ENCODE measurements at regions not wholly inside any gene's neighbourhood (a gene's known extent, or its start where the extent isn't known, plus 50 kb on each side); places are given as distances from the start of the nearest gene placed in this dataset.

DNA sequence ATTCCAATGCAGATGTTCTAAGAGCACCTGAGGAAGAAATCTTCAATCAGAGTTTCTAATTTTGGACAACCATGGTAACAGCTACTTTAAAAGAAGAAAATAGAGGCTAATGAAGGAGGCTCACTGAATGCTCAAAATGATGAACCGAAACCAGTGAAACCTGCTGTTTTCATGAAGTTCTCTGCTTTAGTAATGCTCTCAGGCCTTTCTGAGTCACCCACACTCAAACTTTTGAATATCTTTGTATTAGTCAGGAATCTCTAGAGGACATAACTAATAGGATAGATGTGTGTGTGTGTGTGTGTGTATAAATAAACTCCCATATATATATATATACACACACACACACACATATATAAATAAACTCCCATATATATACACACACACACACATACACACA, 76.9 kb upstream of the RIT2 start:
- TF ChIP-seq ETV6 (CRISPR knock-in tag; IDR thresholded peaks at IDR 0.05), result no peak
- TF ChIP-seq, protein P1, sequence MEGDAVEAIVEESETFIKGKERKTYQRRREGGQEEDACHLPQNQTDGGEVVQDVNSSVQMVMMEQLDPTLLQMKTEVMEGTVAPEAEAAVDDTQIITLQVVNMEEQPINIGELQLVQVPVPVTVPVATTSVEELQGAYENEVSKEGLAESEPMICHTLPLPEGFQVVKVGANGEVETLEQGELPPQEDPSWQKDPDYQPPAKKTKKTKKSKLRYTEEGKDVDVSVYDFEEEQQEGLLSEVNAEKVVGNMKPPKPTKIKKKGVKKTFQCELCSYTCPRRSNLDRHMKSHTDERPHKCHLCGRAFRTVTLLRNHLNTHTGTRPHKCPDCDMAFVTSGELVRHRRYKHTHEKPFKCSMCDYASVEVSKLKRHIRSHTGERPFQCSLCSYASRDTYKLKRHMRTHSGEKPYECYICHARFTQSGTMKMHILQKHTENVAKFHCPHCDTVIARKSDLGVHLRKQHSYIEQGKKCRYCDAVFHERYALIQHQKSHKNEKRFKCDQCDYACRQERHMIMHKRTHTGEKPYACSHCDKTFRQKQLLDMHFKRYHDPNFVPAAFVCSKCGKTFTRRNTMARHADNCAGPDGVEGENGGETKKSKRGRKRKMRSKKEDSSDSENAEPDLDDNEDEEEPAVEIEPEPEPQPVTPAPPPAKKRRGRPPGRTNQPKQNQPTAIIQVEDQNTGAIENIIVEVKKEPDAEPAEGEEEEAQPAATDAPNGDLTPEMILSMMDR (IDR thresholded peaks at IDR 0.05), result no peak
- no peak for TF ChIP-seq ELF4 (CRISPR knock-in tag; IDR thresholded peaks at IDR 0.05; ENCODE audit: low read depth)
- no peak for TF ChIP-seq ZNF532 (CRISPR knock-in tag; IDR thresholded peaks at IDR 0.05; ENCODE audit: borderline replicate concordance)
- no peak for TF ChIP-seq ZBTB21 (CRISPR knock-in tag; IDR thresholded peaks at IDR 0.05; ENCODE audit: borderline replicate concordance)
- TF ChIP-seq NR1H2 (CRISPR knock-in tag; IDR thresholded peaks at IDR 0.05), result no peak
- TF ChIP-seq, protein P2, sequence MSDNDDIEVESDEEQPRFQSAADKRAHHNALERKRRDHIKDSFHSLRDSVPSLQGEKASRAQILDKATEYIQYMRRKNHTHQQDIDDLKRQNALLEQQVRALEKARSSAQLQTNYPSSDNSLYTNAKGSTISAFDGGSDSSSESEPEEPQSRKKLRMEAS (CRISPR knock-in tag; IDR thresholded peaks at IDR 0.05), result no peak
- no peak for TF ChIP-seq ESRRA (CRISPR knock-in tag; IDR thresholded peaks at IDR 0.05; ENCODE audit: borderline replicate concordance)
- TF ChIP-seq MXD4 (CRISPR knock-in tag; IDR thresholded peaks at IDR 0.05; ENCODE audit: borderline replicate concordance), result no peak

Data from WTC11 (cell line).